A549 (cell line): ENCODE measurements at regions not wholly inside any gene's neighbourhood (a gene's known extent, or its start where the extent isn't known, plus 50 kb on each side); places are given as distances from the start of the nearest gene placed in this dataset.

Experiments
- ATAC-seq, 2 experiments: fragments of 200-7000 bp in 1 of 2; fragments of >200 bp in 1 of 2; cut with Nextera tagmentation in 1 of 2; cut with Tn5 transposase in 1 of 2; 3 replicates each; pipeline versions ENCODE4 v1.8.0 to v1.9.1; 2018 to 2020; ENCODE audit warnings: mild to moderate bottlenecking in 1 of 2, moderate library complexity in 1 of 2
- CTCF ChIA-PET: fragments of 300-600 bp; sonication (Branson Sonifier 250); formaldehyde crosslinking; extraction: SDS; loops from one replicate; lab custom pipeline; 2021; ENCODE audit warnings: antibody characterized with exemption, inconsistent platforms; lab: Yijun Ruan, JAX
- POLR2A ChIA-PET: fragments of 350-600 bp; formaldehyde crosslinking; extraction: SDS; loops from one replicate; lab custom pipeline; 2021; ENCODE audit warnings: antibody characterized with exemption, inconsistent platforms; lab: Yijun Ruan, JAX
- DNase-seq, 2 experiments: peaks; one replicate each; pipeline versions ENCODE4 v3.0.0 to v3.0.0-alpha.2; 2011 to 2016; ENCODE audit warnings: low read depth in 1 of 2, low spot score in 1 of 2
- FAIRE-seq: peaks from 2 replicates; lab custom pipeline; 2011; peaks lifted over from hg19 to GRCh38; lab: Jason Lieb, UNC
- H3K27ac ChIP-seq, 2 experiments: fragments of >200 bp; sonication (Bioruptor Twin); formaldehyde crosslinking; 3 replicates each; pipeline ENCODE4 v1.5.1; 2016 to 2017
- H3K4me1 ChIP-seq: fragments of >200 bp; sonication (Bioruptor Twin); formaldehyde crosslinking; 3 replicates; pipeline ENCODE4 v1.6.1; 2016
- H3K4me2 ChIP-seq: fragments of >200 bp; sonication (Bioruptor Twin); formaldehyde crosslinking; 3 replicates; pipeline ENCODE4 v1.6.1; 2016
- H3K4me3 ChIP-seq: fragments of >200 bp; sonication (Bioruptor Twin); formaldehyde crosslinking; 3 replicates; pipeline ENCODE4 v1.5.1; 2016
- H3K9me3 ChIP-seq: fragments of >200 bp; sonication (Bioruptor Twin); formaldehyde crosslinking; 3 replicates; pipeline ENCODE4 v1.6.1; 2016
- CHD2 ChIP-seq: fragments of 150-350 bp; IDR thresholded peaks from 2 replicates; pipeline ENCODE4 v1.6.1; 2014; ENCODE audit warnings: low read length; ENCODE audit not compliant: partially characterized antibody
- E2F6 ChIP-seq: IDR thresholded peaks from 2 replicates; pipeline ENCODE4 v1.6.1; 2012; ENCODE audit warnings: low read depth, borderline replicate concordance
- EHMT2 ChIP-seq: fragments of 200-600 bp; sonication (generic); IDR thresholded peaks from 2 replicates; pipeline ENCODE4 v1.6.1; 2016; ENCODE audit warnings: antibody characterized with exemption, low read depth, mild to moderate bottlenecking, moderate library complexity
- ESRRA ChIP-seq: fragments of 150-350 bp; IDR thresholded peaks from 2 replicates; pipeline ENCODE4 v1.6.1; 2014; ENCODE audit warnings: mild to moderate bottlenecking, low read length, borderline replicate concordance
- FOSL2 ChIP-seq, 2 experiments: fragments of 450-650 bp in 1 of 2; fragments of >200 bp in 1 of 2; sonication (Bioruptor Twin) in 1 of 2; formaldehyde crosslinking; IDR thresholded peaks; 2 replicates each; pipeline versions ENCODE4 v1.5.0 to v1.6.1; 2016 to 2020; ENCODE audit warnings: mild to moderate bottlenecking in 1 of 2, moderate library complexity in 1 of 2
- FOXS1 ChIP-seq: fragments of 250-450 bp; sonication (Bioruptor Pico); IDR thresholded peaks from 2 replicates; pipeline ENCODE4 v1.5.0; 2020; ENCODE audit warnings: mild to moderate bottlenecking, moderate library complexity
- GATA3 ChIP-seq: IDR thresholded peaks from 2 replicates; pipeline ENCODE4 v1.6.1; 2012; ENCODE audit warnings: borderline replicate concordance
- HDAC2 ChIP-seq: fragments of 200-600 bp; sonication (generic); IDR thresholded peaks from 2 replicates; pipeline ENCODE4 v1.6.1; 2016
- HMGXB4 ChIP-seq: fragments of 250-450 bp; sonication (Bioruptor Pico); IDR thresholded peaks from 2 replicates; pipeline ENCODE4 v1.5.0; 2021; ENCODE audit warnings: mild to moderate bottlenecking, moderate library complexity, borderline replicate concordance
- JUN ChIP-seq, 2 experiments: fragments of >200 bp; sonication (Bioruptor Twin); formaldehyde crosslinking; IDR thresholded peaks; 2 replicates in 1 of 2; 3 replicates in 1 of 2; pipeline ENCODE4 v1.6.1; 2016 to 2017
- JUNB ChIP-seq: fragments of >200 bp; sonication (Bioruptor Twin); formaldehyde crosslinking; IDR thresholded peaks from 2 replicates; pipeline ENCODE4 v1.6.1; 2016
- MAZ ChIP-seq: fragments of 150-350 bp; IDR thresholded peaks from 2 replicates; pipeline ENCODE4 v1.6.1; 2014; ENCODE audit warnings: antibody characterized with exemption, low read depth, low read length, borderline replicate concordance
- NFE2L2 ChIP-seq: fragments of 150-350 bp; conservative IDR thresholded peaks from 2 replicates; pipeline ENCODE4 v1.6.1; 2014; ENCODE audit warnings: low read length
- NPAS2 ChIP-seq: fragments of 250-450 bp; sonication (Bioruptor Pico); IDR thresholded peaks from 2 replicates; pipeline ENCODE4 v1.8.0; 2022; ENCODE audit warnings: mild to moderate bottlenecking, moderate library complexity, borderline replicate concordance
- PBX3 ChIP-seq: IDR thresholded peaks from 2 replicates; pipeline ENCODE4 v1.6.1; 2012
- PHF8 ChIP-seq: fragments of 200-600 bp; sonication (generic); IDR thresholded peaks from 2 replicates; pipeline ENCODE4 v1.6.1; 2016; ENCODE audit warnings: low read depth, mild to moderate bottlenecking, antibody characterized with exemption, moderate library complexity, borderline replicate concordance
- POLR2A ChIP-seq: IDR thresholded peaks from 2 replicates; pipeline ENCODE4 v1.6.1; 2012; ENCODE audit warnings: mild to moderate bottlenecking, low read length
- POLR2AphosphoS2 ChIP-seq: conservative IDR thresholded peaks from 2 replicates; pipeline ENCODE4 v1.6.1; 2012; ENCODE audit warnings: low read length, improper control_type of control experiment, inconsistent platforms
- RAD21 ChIP-seq, 2 experiments: fragments of >200 bp in 1 of 2; sonication (Bioruptor Twin) in 1 of 2; formaldehyde crosslinking in 1 of 2; IDR thresholded peaks in 1 of 2; conservative IDR thresholded peaks in 1 of 2; 2 replicates in 1 of 2; 3 replicates in 1 of 2; pipeline ENCODE4 v1.6.1; 2012 to 2018; ENCODE audit warnings: inconsistent platforms in 1 of 2
- RCOR1 ChIP-seq: fragments of 150-350 bp; IDR thresholded peaks from 2 replicates; pipeline ENCODE4 v1.6.1; 2014; ENCODE audit warnings: antibody characterized with exemption, low read length, low read depth
- RFX5 ChIP-seq: fragments of 450-650 bp; IDR thresholded peaks from 2 replicates; pipeline ENCODE4 v1.7.1; 2014; ENCODE audit warnings: antibody characterized with exemption, mild to moderate bottlenecking, moderate library complexity
- SMC3 ChIP-seq: fragments of >200 bp; sonication (Bioruptor Twin); formaldehyde crosslinking; IDR thresholded peaks from 3 replicates; pipeline ENCODE4 v1.6.1; 2018; ENCODE audit warnings: inconsistent platforms
- USF2 ChIP-seq: fragments of 450-650 bp; IDR thresholded peaks from 2 replicates; pipeline ENCODE4 v1.6.1; 2014; ENCODE audit warnings: antibody characterized with exemption
- ZFP36 ChIP-seq: fragments of 450-650 bp; IDR thresholded peaks from 2 replicates; pipeline ENCODE4 v1.6.1; 2014; ENCODE audit warnings: borderline replicate concordance; ENCODE audit not compliant: partially characterized antibody
- WGBS: methylation state at CpG from one replicate; pipeline ENCODE4 v1.1.6; 2017; ENCODE audit errors: missing lambda C conversion rate; 5-methylcytosine and 5-hydroxymethylcytosine counted together

DNA sequence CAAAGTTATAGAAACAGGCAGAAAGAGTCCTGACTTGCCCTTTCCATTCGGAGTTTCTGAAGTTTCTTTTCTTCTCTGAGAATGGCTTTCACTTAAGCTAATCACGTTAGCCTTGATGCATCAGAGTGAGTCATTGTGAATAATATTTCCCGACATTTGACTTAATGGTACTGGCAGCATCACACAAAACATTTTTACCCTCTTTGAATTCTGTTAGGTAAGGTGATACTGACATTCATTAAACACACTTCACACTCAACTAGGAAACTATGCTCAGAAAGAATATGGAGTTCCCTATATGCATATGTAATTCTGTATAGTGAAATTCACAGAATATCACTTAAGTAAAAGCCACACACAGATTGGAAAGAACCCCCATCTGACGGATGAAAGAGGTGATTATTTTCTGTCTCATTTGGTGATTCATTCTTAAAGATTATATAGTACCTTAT, 120.8 kb upstream of the ARHGAP20 start:
- no peak overlapping the region for H3K27ac ChIP-seq
- no peak for FAIRE-seq

DNA sequence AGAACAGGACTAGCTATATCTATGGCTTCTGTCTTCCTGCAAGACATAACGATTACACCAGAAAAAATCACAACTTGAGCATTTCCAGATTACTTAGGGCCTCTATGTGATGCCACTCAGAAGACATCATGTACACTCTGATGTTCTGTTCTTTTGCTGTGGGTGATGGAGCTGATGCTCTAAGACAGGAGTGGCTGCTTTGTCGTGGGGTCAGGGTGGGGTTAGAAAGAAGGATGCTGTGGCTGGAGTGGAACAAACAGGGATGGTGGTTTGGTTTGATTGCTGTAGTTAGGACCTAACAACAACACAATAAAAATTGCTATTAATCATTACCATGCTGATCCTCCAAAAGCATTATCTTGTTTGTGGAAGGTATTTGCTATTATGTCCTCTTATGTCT, 120.3 kb upstream of the ARHGAP20 start:
- no peak overlapping the region for H3K4me2 ChIP-seq
- ATAC-seq (no peak), FAIRE-seq (no peak), DNase-seq (no peak)
- no peaks in the 10 kb centered on the region for H3K4me1 ChIP-seq
- ChIA-PET POLR2A (no interaction called here), CTCF (no interaction called here)
- 0% methylated on average over 2 of the region's 2 CpGs for WGBS
- H3K9me3 ChIP-seq: no peaks in the 10 kb centered on the region
- no peak overlapping the region for H3K27ac ChIP-seq
- TF ChIP-seq PBX3: no peak
- TF ChIP-seq FOSL2 (IDR thresholded peaks at IDR 0.05): no peak
- TF ChIP-seq FOSL2 (CRISPR knock-in tag; IDR thresholded peaks at IDR 0.05): no peak
- TF ChIP-seq NPAS2 (CRISPR knock-in tag): no peak
- TF ChIP-seq JUNB: no peak
- TF ChIP-seq ESRRA: no peak
- TF ChIP-seq RAD21 (conservative IDR thresholded peaks at IDR 0.05 in 1 of 2, IDR thresholded peaks at IDR 0.05 in 1 of 2): no peak
- no peak for TF ChIP-seq RCOR1
- TF ChIP-seq PHF8: no peak
- no peak for TF ChIP-seq GATA3
- no peak for TF ChIP-seq RFX5
- no peak for TF ChIP-seq E2F6
- TF ChIP-seq JUN (IDR thresholded peaks at IDR 0.05): no peak
- H3K4me3 ChIP-seq: no peak overlapping the region

More for the DNA sequence above, 120.8 kb upstream of the ARHGAP20 start:
- no peak for TF ChIP-seq NFE2L2
- no peak for TF ChIP-seq USF2
- TF ChIP-seq HDAC2: no peak
- TF ChIP-seq EHMT2: no peak
- TF ChIP-seq FOXS1: no peak
- no peak for TF ChIP-seq MAZ
- no peak for TF ChIP-seq ZFP36
- no peak for TF ChIP-seq CHD2
- no peak for TF ChIP-seq E2F6
- no peak for TF ChIP-seq POLR2AphosphoS2
- no peak for TF ChIP-seq POLR2A
- TF ChIP-seq SMC3: no peak
- TF ChIP-seq, all 56 proteins: peak for 0
- Histone ChIP-seq H3K4me1 (no peaks in the 10 kb centered on the region), H3K9me3 (no peaks in the 10 kb centered on the region), H3K4me2 (no peak overlapping the region), H3K4me3 (no peak overlapping the region)
- WGBS: 4% methylated on average over 4 of the region's 4 CpGs
- CTCF ChIA-PET: no interaction called here
- POLR2A ChIA-PET: no interaction called here
- no peak for DNase-seq
- ATAC-seq: no peak

DNA sequence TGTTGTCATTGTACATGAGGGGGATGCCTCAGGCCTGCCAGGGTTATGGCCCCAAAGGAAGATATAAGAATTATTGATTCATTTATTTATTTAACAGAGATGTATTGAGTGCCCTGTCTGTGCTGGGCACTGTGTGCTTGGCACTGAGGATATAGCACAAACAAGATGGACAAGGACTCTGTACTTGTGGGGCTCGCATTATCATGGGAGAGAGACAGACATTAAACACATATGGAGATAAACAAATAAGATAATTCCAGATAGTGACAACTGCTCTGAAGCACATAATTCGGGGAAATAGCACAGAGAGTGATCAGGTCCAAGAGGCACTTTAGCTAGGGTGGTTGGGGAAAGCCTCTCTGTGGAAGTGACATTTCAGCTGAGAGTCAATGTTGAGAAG, 119.8 kb upstream of the ARHGAP20 start:
- no peak overlapping the region for H3K27ac ChIP-seq
- ATAC-seq (no peak), DNase-seq (no peak), FAIRE-seq (no peak)
- H3K4me1 ChIP-seq: no peaks in the 10 kb centered on the region
- no peak overlapping the region for H3K4me3 ChIP-seq
- no peaks in the 10 kb centered on the region for H3K9me3 ChIP-seq
- TF ChIP-seq HMGXB4 (CRISPR knock-in tag) (no peak), GATA3 (no peak), PBX3 (no peak)
- no peak overlapping the region for H3K4me2 ChIP-seq
- 0% methylated on average over 2 of the region's 2 CpGs for WGBS
- ChIA-PET CTCF (no interaction called here), POLR2A (no interaction called here)
